Skeletal muscle tissue (tissue), 3 donors: ENCODE measurements at regions not wholly inside any gene's neighbourhood (a gene's known extent, or its start where the extent isn't known, plus 50 kb on each side); places are given as distances from the start of the nearest gene placed in this dataset.

Source experiments
- H3K27ac ChIP-seq: one replicate; pipeline ENCODE4 v1.7.0; 2013; ENCODE audit warnings: mild to moderate bottlenecking, low read depth, low read length, inconsistent platforms
- H3K27me3 ChIP-seq, 3 donors: one replicate each; pipeline ENCODE4 v1.7.0; 2013; ENCODE audit warnings: low read length in 3 of 3; ENCODE audit not compliant: control insufficient read depth in 3 of 3, insufficient read depth in 3 of 3
- H3K36me3 ChIP-seq, 3 donors: one replicate each; pipeline ENCODE4 v1.7.0; 2013; ENCODE audit warnings: low read length in 3 of 3; ENCODE audit not compliant: control insufficient read depth in 3 of 3, insufficient read depth in 3 of 3
- H3K4me1 ChIP-seq, 3 donors: one replicate each; pipeline ENCODE4 v1.7.0; 2013; ENCODE audit warnings: low read length in 3 of 3, mild to moderate bottlenecking in 3 of 3; ENCODE audit not compliant: control insufficient read depth in 3 of 3, insufficient read depth in 3 of 3
- H3K4me3 ChIP-seq, 3 donors: one replicate each; pipeline ENCODE4 v1.7.0; 2013; ENCODE audit warnings: low read length in 3 of 3
- H3K9ac ChIP-seq, 3 donors: one replicate each; pipeline ENCODE4 v1.7.0; 2013; ENCODE audit warnings: low read length in 3 of 3, mild to moderate bottlenecking in 3 of 3, moderate library complexity in 2 of 3, low read depth in 1 of 3
- H3K9me3 ChIP-seq, 3 donors: one replicate each; pipeline ENCODE4 v1.7.0; 2013; ENCODE audit warnings: low read length in 3 of 3; ENCODE audit not compliant: control insufficient read depth in 3 of 3
- donor health status: Osteomylitis.

GRCh38 chr3:181417748-181418147, 294.0 kb upstream of the SOX2 start:
- Histone ChIP-seq H3K9me3 (no peaks in the 10 kb centered on the region), H3K36me3 (no peaks in the 10 kb centered on the region), H3K4me3 (no peak overlapping the region), H3K27ac (no peak overlapping the region), H3K27me3 (no peaks in the 10 kb centered on the region), H3K9ac (no peak overlapping the region), H3K4me1 (no peaks in the 10 kb centered on the region)

- Histone ChIP-seq H3K27me3 (no peaks in the 10 kb centered on the region), H3K4me1 (no peaks in the 10 kb centered on the region), H3K9ac (no peak overlapping the region), H3K27ac (no peak overlapping the region), H3K4me3 (no peak overlapping the region), H3K36me3 (no peaks in the 10 kb centered on the region), H3K9me3 (no peaks in the 10 kb centered on the region)
Observed at GRCh38 chr3:181410870-181411269, 300.9 kb upstream of the SOX2 start.

GRCh38 chr3:181403876-181404660, 307.7 kb upstream of the SOX2 start:
- no peaks in the 10 kb centered on the region for H3K4me1 ChIP-seq
- no peak overlapping the region for H3K27ac ChIP-seq
- H3K27me3 ChIP-seq: no peaks in the 10 kb centered on the region
- no peak overlapping the region for H3K9ac ChIP-seq
- H3K4me3 ChIP-seq: no peak overlapping the region
- H3K9me3 ChIP-seq: no peaks in the 10 kb centered on the region
- H3K36me3 ChIP-seq: no peaks in the 10 kb centered on the region

GRCh38 chr3:181402347-181402746, 309.4 kb upstream of the SOX2 start:
- H3K27ac ChIP-seq: no peak overlapping the region
- H3K27me3 ChIP-seq: no peaks in the 10 kb centered on the region
- no peaks in the 10 kb centered on the region for H3K9me3 ChIP-seq

GRCh38 chr3:181384970-181385369, 326.8 kb upstream of the SOX2 start:
- Histone ChIP-seq H3K27ac (no peak overlapping the region), H3K9ac (no peak overlapping the region), H3K4me1 (no peaks in the 10 kb centered on the region), H3K36me3 (no peaks in the 10 kb centered on the region), H3K27me3 (no peaks in the 10 kb centered on the region), H3K9me3 (no peaks in the 10 kb centered on the region), H3K4me3 (no peak overlapping the region)

More at GRCh38 chr3:181402347-181402746, 309.4 kb upstream of the SOX2 start:
- no peaks in the 10 kb centered on the region for H3K4me1 ChIP-seq
- H3K4me3 ChIP-seq: no peak overlapping the region
- no peaks in the 10 kb centered on the region for H3K36me3 ChIP-seq
- H3K9ac ChIP-seq: no peak overlapping the region

GRCh38 chr3:181383760-181384159, 328.0 kb upstream of the SOX2 start:
- H3K4me3 ChIP-seq: no peak overlapping the region

GRCh38 chr3:181383201-181383600, 328.5 kb upstream of the SOX2 start:
- Histone ChIP-seq H3K9ac (no peak overlapping the region), H3K9me3 (no peaks in the 10 kb centered on the region), H3K27ac (no peak overlapping the region), H3K27me3 (no peaks in the 10 kb centered on the region), H3K4me3 (no peak overlapping the region), H3K4me1 (no peaks in the 10 kb centered on the region), H3K36me3 (no peaks in the 10 kb centered on the region)

More at GRCh38 chr3:181383760-181384159, 328.0 kb upstream of the SOX2 start:
- Histone ChIP-seq H3K27me3 (no peaks in the 10 kb centered on the region), H3K9ac (no peak overlapping the region), H3K27ac (no peak overlapping the region), H3K36me3 (no peaks in the 10 kb centered on the region), H3K9me3 (no peaks in the 10 kb centered on the region), H3K4me1 (no peaks in the 10 kb centered on the region)

- no peaks in the 10 kb centered on the region for H3K9me3 ChIP-seq
- no peaks in the 10 kb centered on the region for H3K4me1 ChIP-seq
- no peaks in the 10 kb centered on the region for H3K27me3 ChIP-seq
- H3K4me3 ChIP-seq: no peak overlapping the region
- H3K27ac ChIP-seq: no peak overlapping the region
- no peak overlapping the region for H3K9ac ChIP-seq
- no peaks in the 10 kb centered on the region for H3K36me3 ChIP-seq
Observed at GRCh38 chr3:181382656-181383055, 329.1 kb upstream of the SOX2 start.

GRCh38 chr3:181379278-181379677, 332.4 kb upstream of the SOX2 start:
- no peaks in the 10 kb centered on the region for H3K4me1 ChIP-seq
- H3K4me3 ChIP-seq: no peak overlapping the region
- no peak overlapping the region for H3K9ac ChIP-seq
- H3K27me3 ChIP-seq: no peaks in the 10 kb centered on the region
- H3K27ac ChIP-seq: no peak overlapping the region
- no peaks in the 10 kb centered on the region for H3K36me3 ChIP-seq
- no peaks in the 10 kb centered on the region for H3K9me3 ChIP-seq

GRCh38 chr3:181369637-181370036, 342.1 kb upstream of the SOX2 start:
- Histone ChIP-seq H3K36me3 (no peaks in the 10 kb centered on the region), H3K9me3 (no peaks in the 10 kb centered on the region), H3K27ac (no peak overlapping the region), H3K9ac (no peak overlapping the region), H3K4me1 (no peaks in the 10 kb centered on the region), H3K4me3 (no peak overlapping the region), H3K27me3 (no peaks in the 10 kb centered on the region)
